GM12865 (cell line): ENCODE measurements at regions not wholly inside any gene's neighbourhood (a gene's known extent, or its start where the extent isn't known, plus 50 kb on each side); places are given as distances from the start of the nearest gene placed in this dataset.

Experiments
- DNase-seq: peaks from one replicate; pipeline ENCODE4 v3.0.0; 2010; ENCODE audit warnings: low read depth
- H3K4me3 ChIP-seq: 2 replicates; pipeline ENCODE4 v1.5.1; 2011; ENCODE audit warnings: mild to moderate bottlenecking, low read depth, low read length, control low read depth
- CTCF ChIP-seq: IDR thresholded peaks from 2 replicates; pipeline ENCODE4 v1.5.1; 2011; ENCODE audit warnings: low read length, control low read depth, low read depth, inconsistent platforms; ENCODE audit not compliant: insufficient read depth; ENCODE audit errors: missing control alignments

- no peak for DNase-seq
- no peak for TF ChIP-seq CTCF
- H3K4me3 ChIP-seq = no peak overlapping the region
Observed at GRCh38 chr12:127623362-127623761, 643.6 kb upstream of the TMEM132C start.

DNA sequence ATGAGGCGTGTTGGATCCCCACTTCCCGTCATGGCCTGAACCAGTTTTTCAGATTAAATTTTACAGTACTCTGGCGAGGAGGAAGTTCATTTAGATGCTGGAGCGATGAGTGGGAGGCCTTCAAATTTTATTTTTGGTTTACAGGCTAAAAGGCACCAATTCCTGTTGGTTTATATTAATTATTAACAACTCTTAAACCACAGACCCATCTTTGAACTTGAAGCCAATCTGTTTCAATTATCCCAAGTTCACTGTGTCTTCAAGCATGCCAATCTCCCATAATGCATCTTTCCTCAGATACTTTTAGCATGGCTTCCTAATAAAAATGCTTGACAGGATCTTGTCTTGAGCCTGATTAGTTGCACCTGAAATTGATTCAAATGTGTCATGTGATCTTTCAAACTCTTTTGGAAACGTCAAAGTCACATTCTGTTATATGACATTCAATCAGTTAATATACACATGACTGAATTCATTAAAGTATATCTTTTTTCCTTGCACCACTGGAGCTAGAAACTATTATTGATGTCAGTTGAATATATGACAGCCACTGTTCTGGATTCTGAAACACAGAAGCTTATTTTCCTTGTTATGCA is 641.7 kb upstream of the TMEM132C start:
- TF ChIP-seq CTCF = no peak
- no peak overlapping the region for H3K4me3 ChIP-seq
- DNase-seq = no peak

DNA sequence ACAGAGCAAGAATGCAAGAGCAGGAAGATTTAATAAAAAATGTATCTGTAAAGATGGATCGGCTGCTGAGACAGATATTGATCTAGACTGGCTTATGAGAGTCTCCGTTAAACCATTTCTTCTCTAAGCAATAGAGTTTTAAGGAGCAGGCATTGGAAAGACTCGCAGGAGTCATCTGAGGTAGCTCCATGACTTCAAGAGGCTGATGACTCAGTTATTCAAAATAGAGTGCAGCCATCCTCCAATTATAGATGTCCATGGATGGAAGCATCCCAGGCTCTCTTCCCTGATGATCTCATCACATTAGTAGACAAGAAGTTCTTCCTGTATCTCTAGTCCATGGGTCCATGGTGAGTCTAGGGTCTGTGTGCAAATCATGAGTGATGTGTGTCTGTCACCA is 638.3 kb upstream of the TMEM132C start:
- TF ChIP-seq CTCF = no peak
- H3K4me3 ChIP-seq = no peak overlapping the region
- DNase-seq = no peak

GRCh38 chr12:127629066-127629820 is 637.7 kb upstream of the TMEM132C start:
- no peak for DNase-seq
- TF ChIP-seq CTCF = no peak

GRCh38 chr12:127632461-127632860 is 634.5 kb upstream of the TMEM132C start:
- TF ChIP-seq CTCF = no peak
- H3K4me3 ChIP-seq = no peak overlapping the region
- DNase-seq = no peak

More at GRCh38 chr12:127629066-127629820, 637.7 kb upstream of the TMEM132C start:
- no peak overlapping the region for H3K4me3 ChIP-seq

GRCh38 chr12:127635838-127636237 is 631.1 kb upstream of the TMEM132C start:
- DNase-seq = peak; percentile 23
- no peak overlapping the region for H3K4me3 ChIP-seq
- TF ChIP-seq CTCF = no peak
